HEK293T (cell line): ENCODE measurements at regions not wholly inside any gene's neighbourhood (a gene's known extent, or its start where the extent isn't known, plus 50 kb on each side); places are given as distances from the start of the nearest gene placed in this dataset.

Source experiments
- BHLHE40 ChIP-seq: fragments of 450-650 bp; IDR thresholded peaks from 2 replicates; pipeline ENCODE4 v1.6.1; 2016; ENCODE audit warnings: mild to moderate bottlenecking, moderate library complexity, borderline replicate concordance
- ELF4 ChIP-seq: fragments of 450-650 bp; IDR thresholded peaks from 2 replicates; pipeline ENCODE4 v1.6.1; 2017; ENCODE audit warnings: antibody characterized with exemption
- FOXK2 ChIP-seq: fragments of 450-650 bp; IDR thresholded peaks from 2 replicates; pipeline ENCODE4 v1.6.1; 2016; ENCODE audit warnings: mild to moderate bottlenecking
- FOXM1 ChIP-seq: fragments of 450-650 bp; IDR thresholded peaks from 2 replicates; pipeline ENCODE4 v1.6.1; 2017; ENCODE audit warnings: mild to moderate bottlenecking, borderline replicate concordance
- LEF1 ChIP-seq: fragments of 450-650 bp; IDR thresholded peaks from 2 replicates; pipeline ENCODE4 v1.6.1; 2017; ENCODE audit warnings: mild to moderate bottlenecking, borderline replicate concordance
- SUZ12 ChIP-seq: fragments of 450-650 bp; IDR thresholded peaks from 2 replicates; pipeline ENCODE4 v1.6.1; 2016; ENCODE audit warnings: mild to moderate bottlenecking
- TARDBP ChIP-seq: fragments of 450-650 bp; IDR thresholded peaks from 2 replicates; pipeline ENCODE4 v1.6.1; 2016

- TF ChIP-seq BHLHE40 (no peak), SUZ12 (no peak), FOXK2 (no peak), FOXM1 (no peak), ELF4 (no peak), TARDBP (no peak), LEF1 (no peak)
Measured at GRCh38 chr2:128716299-128716721, 397.6 kb upstream of the HS6ST1 start.
